ENCODE measurements at regions not wholly inside any gene's neighbourhood (a gene's known extent, or its start where the extent isn't known, plus 50 kb on each side); places are given as distances from the start of the nearest gene placed in this dataset.

- DNase-seq (no peak), ATAC-seq (no peak)
- H3K9me3 Mint-ChIP-seq, result peaks cover 7% of the 10 kb centered on the region
- H3K36me3 Mint-ChIP-seq (ENCODE audit: insufficient read depth), result no peaks in the 10 kb centered on the region
- H3K4me3 Mint-ChIP-seq, result no peak overlapping the region
- peaks cover 2% of the 10 kb centered on the region for H3K27me3 Mint-ChIP-seq (ENCODE audit: low read depth)
- H3K4me1 Mint-ChIP-seq (ENCODE audit: low read depth), result no peaks in the 10 kb centered on the region
Observed at GRCh38 chr5:143495821-143496275, 92.4 kb upstream of the NR3C1 start.

GRCh38 chr5:143495110-143495509, 91.6 kb upstream of the NR3C1 start:
- ATAC-seq (no peak), DNase-seq (no peak)
- Mint-ChIP-seq H3K9me3 (peaks cover 7% of the 10 kb centered on the region), H3K27me3 (ENCODE audit: low read depth) (peaks cover 2% of the 10 kb centered on the region), H3K4me3 (no peak overlapping the region), H3K4me1 (ENCODE audit: low read depth) (no peaks in the 10 kb centered on the region), H3K36me3 (ENCODE audit: insufficient read depth) (no peaks in the 10 kb centered on the region)

- ATAC-seq (no peak), DNase-seq (no peak)
- peaks cover 2% of the 10 kb centered on the region for H3K27me3 Mint-ChIP-seq (ENCODE audit: low read depth)
- H3K4me1 Mint-ChIP-seq (ENCODE audit: low read depth), result no peaks in the 10 kb centered on the region
- peaks cover 7% of the 10 kb centered on the region for H3K9me3 Mint-ChIP-seq
- H3K4me3 Mint-ChIP-seq, result no peak overlapping the region
- no peaks in the 10 kb centered on the region for H3K36me3 Mint-ChIP-seq (ENCODE audit: insufficient read depth)
Observed at GRCh38 chr5:143494595-143494994, 91.1 kb upstream of the NR3C1 start.

GRCh38 chr5:143494162-143494561, 90.7 kb upstream of the NR3C1 start:
- Mint-ChIP-seq H3K27me3 (ENCODE audit: low read depth) (peaks cover 2% of the 10 kb centered on the region), H3K36me3 (ENCODE audit: insufficient read depth) (no peaks in the 10 kb centered on the region), H3K4me1 (ENCODE audit: low read depth) (no peaks in the 10 kb centered on the region), H3K4me3 (no peak overlapping the region), H3K9me3 (peaks cover 7% of the 10 kb centered on the region)
- no peak for DNase-seq
- no peak for ATAC-seq

GRCh38 chr5:143492783-143493182, 89.3 kb upstream of the NR3C1 start:
- H3K9me3 Mint-ChIP-seq, result peaks cover 7% of the 10 kb centered on the region
- DNase-seq (no peak), ATAC-seq (no peak)
- no peaks in the 10 kb centered on the region for H3K4me1 Mint-ChIP-seq (ENCODE audit: low read depth)
- no peaks in the 10 kb centered on the region for H3K36me3 Mint-ChIP-seq (ENCODE audit: insufficient read depth)
- peaks cover 2% of the 10 kb centered on the region for H3K27me3 Mint-ChIP-seq (ENCODE audit: low read depth)
- no peak overlapping the region for H3K4me3 Mint-ChIP-seq

- Mint-ChIP-seq H3K4me3 (no peak overlapping the region), H3K9me3 (peaks cover 7% of the 10 kb centered on the region), H3K36me3 (ENCODE audit: insufficient read depth) (no peaks in the 10 kb centered on the region), H3K27me3 (ENCODE audit: low read depth) (peaks cover 2% of the 10 kb centered on the region), H3K4me1 (ENCODE audit: low read depth) (no peaks in the 10 kb centered on the region)
- DNase-seq (no peak), ATAC-seq (no peak)
Observed at GRCh38 chr5:143491646-143492045, 88.2 kb upstream of the NR3C1 start.

- no peak for ATAC-seq
Observed at GRCh38 chr5:143488381-143488780, 84.9 kb upstream of the NR3C1 start.

GRCh38 chr5:143484601-143485000, 81.1 kb upstream of the NR3C1 start:
- no peaks in the 10 kb centered on the region for H3K9me3 Mint-ChIP-seq
- no peaks in the 10 kb centered on the region for H3K36me3 Mint-ChIP-seq (ENCODE audit: insufficient read depth)
- DNase-seq (no peak), ATAC-seq (no peak)
- H3K4me3 Mint-ChIP-seq, result no peak overlapping the region
- H3K27me3 Mint-ChIP-seq (ENCODE audit: low read depth), result no peaks in the 10 kb centered on the region
- H3K4me1 Mint-ChIP-seq (ENCODE audit: low read depth), result no peaks in the 10 kb centered on the region

More at GRCh38 chr5:143488381-143488780, 84.9 kb upstream of the NR3C1 start:
- Mint-ChIP-seq H3K36me3 (ENCODE audit: insufficient read depth) (no peaks in the 10 kb centered on the region), H3K4me3 (no peak overlapping the region), H3K4me1 (ENCODE audit: low read depth) (no peaks in the 10 kb centered on the region), H3K27me3 (ENCODE audit: low read depth) (no peaks in the 10 kb centered on the region), H3K9me3 (peaks cover 7% of the 10 kb centered on the region)
- DNase-seq, result no peak

- H3K4me3 Mint-ChIP-seq, result no peak overlapping the region
- no peaks in the 10 kb centered on the region for H3K4me1 Mint-ChIP-seq (ENCODE audit: low read depth)
- no peaks in the 10 kb centered on the region for H3K36me3 Mint-ChIP-seq (ENCODE audit: insufficient read depth)
- ATAC-seq (no peak), DNase-seq (no peak)
- H3K9me3 Mint-ChIP-seq, result no peaks in the 10 kb centered on the region
- no peaks in the 10 kb centered on the region for H3K27me3 Mint-ChIP-seq (ENCODE audit: low read depth)
Observed at GRCh38 chr5:143481697-143482531, 78.4 kb upstream of the NR3C1 start.

GRCh38 chr5:143480001-143480400, 76.5 kb upstream of the NR3C1 start:
- Mint-ChIP-seq H3K27me3 (ENCODE audit: low read depth) (no peaks in the 10 kb centered on the region), H3K4me3 (no peak overlapping the region), H3K4me1 (ENCODE audit: low read depth) (no peaks in the 10 kb centered on the region), H3K9me3 (no peaks in the 10 kb centered on the region), H3K36me3 (ENCODE audit: insufficient read depth) (no peaks in the 10 kb centered on the region)
- no peak for ATAC-seq
- DNase-seq, result no peak

GRCh38 chr5:143479394-143479793, 75.9 kb upstream of the NR3C1 start:
- DNase-seq, result no peak
- H3K4me1 Mint-ChIP-seq (ENCODE audit: low read depth), result no peaks in the 10 kb centered on the region
- H3K36me3 Mint-ChIP-seq (ENCODE audit: insufficient read depth), result no peaks in the 10 kb centered on the region
- H3K4me3 Mint-ChIP-seq, result no peak overlapping the region
- no peak for ATAC-seq
- H3K9me3 Mint-ChIP-seq, result no peaks in the 10 kb centered on the region
- no peaks in the 10 kb centered on the region for H3K27me3 Mint-ChIP-seq (ENCODE audit: low read depth)

GRCh38 chr5:143476601-143477211, 73.2 kb upstream of the NR3C1 start:
- H3K4me3 Mint-ChIP-seq, result no peak overlapping the region
- no peaks in the 10 kb centered on the region for H3K36me3 Mint-ChIP-seq (ENCODE audit: insufficient read depth)
- no peaks in the 10 kb centered on the region for H3K27me3 Mint-ChIP-seq (ENCODE audit: low read depth)
- H3K9me3 Mint-ChIP-seq, result no peaks in the 10 kb centered on the region
- H3K4me1 Mint-ChIP-seq (ENCODE audit: low read depth), result no peaks in the 10 kb centered on the region
- DNase-seq (no peak), ATAC-seq (no peak)

- no peaks in the 10 kb centered on the region for H3K4me1 Mint-ChIP-seq (ENCODE audit: low read depth)
- H3K36me3 Mint-ChIP-seq (ENCODE audit: insufficient read depth), result no peaks in the 10 kb centered on the region
- DNase-seq (no peak), ATAC-seq (no peak)
- no peaks in the 10 kb centered on the region for H3K27me3 Mint-ChIP-seq (ENCODE audit: low read depth)
- no peak overlapping the region for H3K4me3 Mint-ChIP-seq
- no peaks in the 10 kb centered on the region for H3K9me3 Mint-ChIP-seq
Observed at GRCh38 chr5:143474616-143475015, 71.1 kb upstream of the NR3C1 start.

GRCh38 chr5:143473481-143473880, 70.0 kb upstream of the NR3C1 start:
- no peak for DNase-seq
- Mint-ChIP-seq H3K4me1 (ENCODE audit: low read depth) (no peaks in the 10 kb centered on the region), H3K36me3 (ENCODE audit: insufficient read depth) (no peaks in the 10 kb centered on the region), H3K27me3 (ENCODE audit: low read depth) (no peaks in the 10 kb centered on the region), H3K9me3 (no peaks in the 10 kb centered on the region), H3K4me3 (no peak overlapping the region)
- ATAC-seq, result no peak

GRCh38 chr5:143472576-143472975, 69.1 kb upstream of the NR3C1 start:
- Mint-ChIP-seq H3K4me3 (no peak overlapping the region), H3K36me3 (ENCODE audit: insufficient read depth) (no peaks in the 10 kb centered on the region), H3K4me1 (ENCODE audit: low read depth) (no peaks in the 10 kb centered on the region), H3K27me3 (ENCODE audit: low read depth) (no peaks in the 10 kb centered on the region), H3K9me3 (no peaks in the 10 kb centered on the region)
- no peak for DNase-seq
- no peak for ATAC-seq
